ENCODE measurements at regions not wholly inside any gene's neighbourhood (a gene's known extent, or its start where the extent isn't known, plus 50 kb on each side); places are given as distances from the start of the nearest gene placed in this dataset.

DNA sequence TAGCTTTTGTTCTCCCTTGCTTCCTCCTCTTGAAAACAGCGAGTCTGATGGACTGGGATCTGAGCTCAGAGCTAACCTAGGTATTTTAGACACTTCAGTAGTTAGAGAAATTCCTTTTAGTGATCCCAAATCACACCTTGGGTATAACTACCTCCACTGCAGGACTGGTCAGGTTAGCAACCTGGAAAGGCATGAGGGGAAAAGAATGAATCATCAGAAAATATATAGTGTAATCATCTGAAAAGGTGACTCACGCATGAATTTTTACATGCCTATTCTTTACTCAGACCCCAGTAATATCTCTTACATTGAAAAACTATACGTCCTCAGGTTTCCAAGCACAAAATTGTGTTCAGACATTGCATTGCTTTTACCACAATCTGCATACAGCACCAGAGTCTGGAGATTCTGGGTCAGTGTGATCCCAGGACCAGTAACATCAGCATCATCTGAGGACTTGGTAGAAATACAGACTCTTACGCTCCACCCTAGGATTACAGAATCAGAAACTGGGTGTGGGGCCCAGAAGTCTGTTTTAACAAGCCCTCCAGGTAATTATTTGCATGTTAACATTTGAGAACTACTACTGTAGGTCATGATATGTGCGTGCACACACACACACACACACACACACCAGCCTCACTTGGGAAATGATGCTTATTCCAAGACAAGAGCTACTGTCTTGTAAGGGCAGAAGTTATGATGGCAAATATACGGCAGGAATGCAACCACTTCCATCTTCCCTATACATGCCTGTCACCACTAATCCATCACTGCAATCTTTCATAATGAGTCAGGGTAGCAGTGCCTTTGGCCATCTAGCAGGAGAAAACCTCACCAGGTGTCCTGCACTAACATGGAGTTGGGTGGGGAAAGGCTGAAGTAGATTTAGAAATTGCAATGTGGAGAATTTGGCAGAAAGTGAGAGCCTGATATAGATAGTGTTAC lies 271.6 kb upstream of the MAP3K1 start:
- no peak for TF ChIP-seq POLR2A (IDR thresholded peaks at IDR 0.05)
- TF ChIP-seq, protein P1, sequence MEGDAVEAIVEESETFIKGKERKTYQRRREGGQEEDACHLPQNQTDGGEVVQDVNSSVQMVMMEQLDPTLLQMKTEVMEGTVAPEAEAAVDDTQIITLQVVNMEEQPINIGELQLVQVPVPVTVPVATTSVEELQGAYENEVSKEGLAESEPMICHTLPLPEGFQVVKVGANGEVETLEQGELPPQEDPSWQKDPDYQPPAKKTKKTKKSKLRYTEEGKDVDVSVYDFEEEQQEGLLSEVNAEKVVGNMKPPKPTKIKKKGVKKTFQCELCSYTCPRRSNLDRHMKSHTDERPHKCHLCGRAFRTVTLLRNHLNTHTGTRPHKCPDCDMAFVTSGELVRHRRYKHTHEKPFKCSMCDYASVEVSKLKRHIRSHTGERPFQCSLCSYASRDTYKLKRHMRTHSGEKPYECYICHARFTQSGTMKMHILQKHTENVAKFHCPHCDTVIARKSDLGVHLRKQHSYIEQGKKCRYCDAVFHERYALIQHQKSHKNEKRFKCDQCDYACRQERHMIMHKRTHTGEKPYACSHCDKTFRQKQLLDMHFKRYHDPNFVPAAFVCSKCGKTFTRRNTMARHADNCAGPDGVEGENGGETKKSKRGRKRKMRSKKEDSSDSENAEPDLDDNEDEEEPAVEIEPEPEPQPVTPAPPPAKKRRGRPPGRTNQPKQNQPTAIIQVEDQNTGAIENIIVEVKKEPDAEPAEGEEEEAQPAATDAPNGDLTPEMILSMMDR (IDR thresholded peaks at IDR 0.05): no peak

Measured in prostate gland (tissue), 2 donors.